GM19351 (cell line): ENCODE measurements at regions not wholly inside any gene's neighbourhood (a gene's known extent, or its start where the extent isn't known, plus 50 kb on each side); places are given as distances from the start of the nearest gene placed in this dataset.

Source experiments
- ATAC-seq: cut with Tn5 transposase; IDR thresholded peaks from one replicate; pipeline ENCODE4 v1.9.1; 2021; ENCODE audit warnings: mild to moderate bottlenecking, moderate library complexity; ENCODE audit not compliant: unreplicated experiment

- ATAC-seq: no peak
These were observed 1337.3 kb downstream of the PCDH18 start for GRCh38 chr4:136194962-136195361.

DNA sequence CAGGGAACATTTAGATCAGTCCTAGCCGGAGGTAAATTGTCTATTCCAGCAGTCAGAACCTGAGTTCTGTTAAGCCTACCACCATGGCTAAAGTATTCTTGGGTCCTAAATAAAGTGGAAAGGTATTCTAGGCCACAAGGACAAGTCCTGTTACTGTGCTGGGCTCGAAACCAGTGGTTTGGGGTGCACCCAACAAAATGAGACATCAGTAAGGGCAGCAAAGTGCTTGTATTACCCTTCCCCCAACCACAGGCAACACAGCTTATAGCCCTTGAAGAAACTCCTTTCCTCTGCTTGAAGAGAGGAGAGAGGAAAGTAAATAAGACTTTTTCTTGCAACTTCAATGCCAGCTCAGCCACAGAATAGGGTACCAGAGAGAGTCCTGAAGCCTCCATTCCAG is 1345.6 kb downstream of the PCDH18 start:
- no peak for ATAC-seq

DNA sequence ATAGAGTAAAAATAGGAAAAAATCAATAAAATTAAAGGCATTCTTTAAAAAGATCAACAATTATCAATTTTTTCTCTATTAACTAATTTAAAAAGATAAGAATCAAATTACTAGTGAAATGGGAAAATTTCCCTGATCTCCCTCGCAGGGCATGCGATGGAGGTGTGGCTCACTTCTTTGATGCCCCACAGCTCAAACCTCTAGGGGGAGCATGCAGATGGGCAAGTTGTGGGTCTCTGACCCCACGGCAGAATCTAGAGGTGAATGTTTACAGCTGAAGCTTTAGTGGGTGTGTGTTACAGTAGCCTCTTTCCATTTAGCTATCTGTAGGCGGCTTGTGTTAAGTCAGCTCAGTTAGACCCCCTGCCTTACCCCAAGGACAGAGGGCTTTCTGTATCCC is 1348.8 kb downstream of the PCDH18 start:
- ATAC-seq: no peak

DNA sequence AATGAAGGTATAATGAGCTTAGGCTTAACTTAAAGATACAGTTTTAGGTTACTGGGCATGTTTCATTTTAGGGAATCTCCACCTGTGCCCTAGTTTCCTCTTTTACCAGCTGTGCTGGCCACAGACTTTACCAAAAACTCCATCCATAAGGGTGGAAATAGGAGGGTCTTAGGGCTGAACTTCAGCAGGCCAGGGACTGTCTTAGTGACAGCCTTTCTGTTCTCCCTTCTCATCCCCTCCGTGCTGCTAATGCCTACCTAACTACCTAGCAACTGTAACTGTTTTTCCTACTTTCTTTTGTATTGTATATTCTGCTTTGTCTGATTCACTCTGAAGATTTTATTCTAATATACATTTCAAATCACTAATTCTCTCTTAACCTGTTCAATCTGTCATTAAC is 1375.3 kb downstream of the PCDH18 start:
- no peak for ATAC-seq

DNA sequence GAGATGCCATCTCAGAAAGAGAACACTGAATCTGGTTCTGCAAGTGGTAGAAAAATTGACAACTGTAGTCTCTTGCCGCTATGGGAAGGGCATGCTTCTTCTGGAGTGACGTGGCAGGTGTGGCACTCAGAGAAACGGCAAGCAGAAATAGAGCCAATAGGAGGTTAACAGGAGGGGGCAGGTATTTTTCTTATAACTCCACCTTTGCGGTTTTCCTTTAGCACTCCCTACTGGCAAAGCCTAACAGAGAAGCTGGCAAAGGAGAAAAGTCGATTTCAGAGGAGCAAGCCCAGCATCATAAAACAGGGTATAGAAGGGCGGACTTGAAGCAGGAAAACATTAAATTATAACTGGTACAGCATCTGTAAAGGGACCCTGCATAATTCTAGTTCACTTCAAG is 1382.2 kb downstream of the PCDH18 start:
- ATAC-seq: no peak

DNA sequence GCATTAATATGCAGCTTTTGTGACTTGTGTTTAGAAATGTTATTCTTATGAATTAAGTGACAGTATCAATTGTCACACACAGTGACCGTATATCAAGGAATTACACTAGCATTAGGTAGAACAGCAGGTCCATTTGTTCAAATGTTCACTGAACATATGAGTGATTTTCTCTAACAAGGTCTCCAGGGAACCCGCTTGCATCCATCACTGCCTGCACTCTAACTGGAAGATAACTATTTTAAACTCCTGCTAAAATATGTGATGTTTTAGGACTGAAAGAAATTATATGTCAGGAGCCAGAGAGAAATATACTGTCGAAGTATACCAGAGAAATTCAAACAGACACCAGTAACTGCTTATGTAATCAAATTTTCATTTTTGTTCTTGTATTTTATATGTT is 1395.7 kb downstream of the PCDH18 start:
- ATAC-seq: no peak

GRCh38 chr4:136124251-136124745 is 1408.0 kb downstream of the PCDH18 start:
- no peak for ATAC-seq

GRCh38 chr4:136121426-136121825 is 1410.9 kb downstream of the PCDH18 start:
- no peak for ATAC-seq

DNA sequence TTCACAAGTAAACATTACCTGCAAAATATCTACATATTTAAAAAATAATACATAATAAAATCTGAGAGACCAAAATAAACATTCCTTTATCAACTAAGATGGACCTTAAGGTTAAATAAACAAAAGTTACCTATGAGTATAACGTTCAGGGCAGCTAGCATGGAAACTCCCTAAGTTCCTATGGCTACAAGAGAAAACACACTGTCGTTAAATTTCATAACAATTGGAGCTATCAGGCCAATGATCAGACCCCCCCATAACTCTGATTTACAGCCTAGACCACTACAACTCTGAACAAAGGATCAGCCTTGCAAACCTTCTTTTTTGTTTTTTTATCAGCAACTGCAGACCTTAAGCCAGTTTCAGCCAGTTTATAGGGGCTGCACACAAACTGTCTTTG is 1418.4 kb downstream of the PCDH18 start:
- no peak for ATAC-seq

GRCh38 chr4:136112116-136112515 is 1420.2 kb downstream of the PCDH18 start:
- no peak for ATAC-seq

DNA sequence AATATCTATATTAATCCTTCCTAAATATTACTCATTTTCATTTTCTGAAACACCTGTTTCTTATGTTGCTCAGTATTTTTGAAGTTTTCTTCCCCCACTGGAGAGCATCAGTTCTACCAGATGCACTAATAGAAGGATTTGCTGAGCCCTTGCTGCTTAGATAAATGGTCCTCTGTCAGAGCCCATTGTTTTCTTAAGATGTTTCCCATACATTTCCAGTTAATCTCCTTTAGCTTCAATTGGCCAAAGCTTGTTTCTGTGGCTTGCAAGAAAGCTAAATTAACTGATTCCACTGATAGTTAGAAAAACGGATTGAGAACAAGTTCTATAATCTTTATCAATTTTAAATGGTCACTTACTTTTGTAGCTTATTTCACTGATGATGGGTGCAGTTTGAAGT is 1425.5 kb downstream of the PCDH18 start:
- no peak for ATAC-seq

DNA sequence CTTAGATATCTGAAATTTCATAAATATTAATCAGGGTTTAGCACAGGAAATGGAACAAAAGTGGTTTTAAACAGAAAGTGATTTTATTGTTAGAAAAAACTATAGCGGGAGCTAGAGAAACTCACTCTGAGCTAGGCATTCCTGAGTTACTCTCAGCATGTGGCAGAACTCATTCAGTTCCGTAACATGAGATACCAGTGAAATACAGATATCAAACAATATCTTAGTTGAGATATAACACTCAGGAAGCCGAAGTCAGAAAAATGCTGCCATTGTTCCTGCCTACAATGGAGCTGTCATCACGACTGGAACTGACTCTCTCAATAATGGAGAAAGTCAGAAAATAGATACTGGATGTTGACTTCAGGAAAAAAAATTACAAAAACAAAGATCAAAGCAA is 1428.7 kb downstream of the PCDH18 start:
- ATAC-seq: no peak

GRCh38 chr4:136097676-136098075 is 1434.6 kb downstream of the PCDH18 start:
- no peak for ATAC-seq

- no peak for ATAC-seq
These were observed 1444.0 kb downstream of the PCDH18 start for GRCh38 chr4:136088211-136088867.

- no peak for ATAC-seq
These were observed 1453.3 kb downstream of the PCDH18 start for GRCh38 chr4:136078976-136079375.

DNA sequence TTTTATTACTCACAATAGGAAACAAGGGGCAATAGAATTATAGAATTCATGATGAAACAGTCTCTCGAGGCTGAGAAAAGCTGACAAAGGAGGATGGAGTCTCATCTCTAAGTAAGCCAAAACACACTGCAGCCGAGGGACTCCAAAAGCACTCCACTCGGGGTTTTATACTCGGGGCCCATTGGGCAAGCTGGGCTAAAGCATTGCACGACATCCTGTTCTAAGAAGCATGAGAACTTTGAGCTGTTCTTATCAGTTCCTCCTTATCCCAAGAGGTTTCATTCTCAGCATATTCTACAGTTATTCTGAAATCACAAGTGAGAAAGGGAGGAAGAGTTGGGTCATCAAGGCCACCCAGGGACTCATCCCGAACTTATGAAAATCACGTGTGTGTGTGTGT is 1475.5 kb downstream of the PCDH18 start:
- no peak for ATAC-seq

DNA sequence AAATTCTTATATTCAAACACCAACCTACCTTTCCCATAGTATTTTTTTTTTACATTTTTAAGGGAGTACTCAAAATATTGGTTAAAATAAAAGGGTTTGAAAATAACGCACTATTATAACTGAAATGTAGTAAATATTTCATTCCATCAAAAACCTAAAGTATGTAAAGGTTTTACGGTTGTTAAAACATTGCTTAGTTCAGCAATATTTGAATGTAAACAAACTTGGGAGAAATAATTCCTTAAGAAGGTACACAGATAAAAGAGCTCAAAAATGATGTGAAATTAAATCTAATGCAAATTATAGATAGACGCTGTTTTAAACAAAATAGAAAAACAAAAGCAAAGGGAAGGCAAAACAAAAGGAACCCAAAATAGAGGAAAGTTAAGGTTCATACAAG is 1476.9 kb downstream of the PCDH18 start:
- no peak for ATAC-seq

DNA sequence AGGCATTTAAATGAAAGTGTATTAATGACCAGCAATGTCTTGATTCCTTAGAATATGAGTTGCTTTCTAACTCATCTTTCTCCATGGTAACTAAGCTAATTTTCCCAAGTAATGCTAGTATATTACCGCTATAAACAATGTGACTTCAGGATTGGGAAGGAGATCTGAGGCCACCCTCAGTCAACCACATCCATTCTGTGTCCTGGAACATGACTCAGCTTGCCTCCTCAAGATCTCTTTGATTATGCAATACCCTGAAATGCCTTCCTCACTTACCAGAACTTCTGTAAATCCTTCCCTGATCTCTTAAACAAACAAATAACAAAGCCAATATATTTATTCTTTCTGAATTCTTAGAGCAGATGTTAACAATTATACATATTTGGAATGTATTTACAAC is 1495.5 kb downstream of the PCDH18 start:
- no peak for ATAC-seq

DNA sequence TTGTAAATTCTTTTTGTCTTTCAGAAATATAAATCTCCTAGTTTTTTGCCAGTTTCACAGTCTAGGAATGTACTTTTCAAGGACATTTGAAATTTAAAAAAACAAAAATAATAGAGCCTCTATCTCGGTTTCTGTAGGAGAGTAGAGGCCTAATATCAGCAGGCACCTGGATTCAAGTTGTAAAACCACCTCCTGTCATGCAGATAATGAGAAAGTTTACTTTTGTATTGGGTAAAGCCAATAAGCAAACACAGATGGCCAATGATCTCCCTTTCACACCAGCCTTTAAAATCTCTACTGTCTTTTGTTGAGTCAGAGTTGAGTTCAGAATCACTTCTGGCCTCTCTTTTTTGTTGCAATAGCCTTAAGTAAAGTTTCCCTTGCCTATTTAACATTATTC is 1499.9 kb downstream of the PCDH18 start:
- no peak for ATAC-seq

DNA sequence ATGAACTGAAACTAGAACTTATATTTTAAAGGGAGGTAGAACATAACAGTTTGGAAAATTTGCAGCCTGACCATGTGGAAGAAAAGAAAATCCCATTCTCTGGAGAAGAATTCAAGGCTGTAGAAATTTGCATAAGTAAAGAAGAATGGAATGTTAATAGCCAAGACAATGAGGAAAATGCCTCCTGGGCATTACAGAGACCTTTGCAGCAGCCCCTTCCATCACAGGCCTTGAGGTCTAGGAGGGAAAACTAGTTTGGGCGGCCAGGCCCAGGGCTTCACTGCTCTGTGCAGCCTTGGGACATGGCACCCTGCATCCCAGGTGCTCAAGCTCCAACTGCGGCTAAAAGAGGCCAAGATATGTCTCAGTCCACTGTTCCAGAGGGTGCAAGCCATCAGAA is 1506.8 kb downstream of the PCDH18 start:
- ATAC-seq: no peak

DNA sequence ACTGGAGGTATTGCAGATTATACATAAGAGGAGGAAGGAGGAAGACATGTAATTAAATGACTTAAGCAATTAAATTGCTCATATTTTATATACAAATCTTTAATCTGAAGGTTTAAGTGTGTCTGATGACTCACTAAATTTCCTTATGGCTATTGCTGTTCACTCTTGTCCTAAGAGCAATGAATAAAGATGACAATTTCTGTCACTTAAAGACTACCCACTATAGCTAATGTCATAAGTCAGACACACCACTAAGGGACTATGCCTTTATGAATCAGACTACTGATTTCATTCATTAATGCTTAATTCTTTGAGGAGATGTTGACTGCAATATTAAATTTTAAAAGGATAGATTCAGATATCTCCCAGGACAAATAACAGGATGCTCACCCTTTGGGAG is 1514.7 kb downstream of the PCDH18 start:
- ATAC-seq: no peak

DNA sequence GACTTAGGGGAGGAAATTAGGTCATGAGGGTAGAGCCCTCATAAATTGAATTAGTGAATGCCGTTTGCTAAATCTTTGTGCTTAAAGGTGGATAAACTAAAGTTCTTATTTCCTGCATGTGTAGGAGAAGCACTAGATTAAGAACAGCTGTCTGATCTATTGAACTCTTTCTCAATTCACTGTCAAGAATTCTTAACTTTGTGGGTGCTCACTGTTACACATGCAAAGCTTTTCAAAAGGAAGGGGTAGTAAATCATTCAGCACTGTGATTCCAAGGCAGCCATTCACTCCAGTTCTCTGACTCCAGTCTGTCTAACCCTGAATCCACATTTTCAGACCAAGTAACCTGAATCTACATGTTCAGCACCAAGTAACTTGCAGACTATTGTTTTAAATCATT is 1520.1 kb downstream of the PCDH18 start:
- ATAC-seq: no peak

- no peak for ATAC-seq
These were observed 1522.9 kb downstream of the PCDH18 start for GRCh38 chr4:136009258-136009832.
